H1 (cell line): ENCODE measurements at regions not wholly inside any gene's neighbourhood (a gene's known extent, or its start where the extent isn't known, plus 50 kb on each side); places are given as distances from the start of the nearest gene placed in this dataset.
A peak's percentile ranks its signal among the peaks of the same experiment; 100 is the strongest.

Experiments used
- CTCF ChIA-PET: fragments of 300-600 bp; sonication (Branson Sonifier 250); formaldehyde crosslinking; loops from one replicate; lab custom pipeline; 2021; ENCODE audit not compliant: partially characterized antibody; lab: Charles Lee
- POLR2A ChIA-PET: fragments of 300-600 bp; sonication (Branson Sonifier 250); formaldehyde crosslinking; loops from one replicate; lab custom pipeline; 2021; ENCODE audit warnings: inconsistent platforms; ENCODE audit not compliant: partially characterized antibody; lab: Charles Lee
- DNase-seq, 2 experiments: peaks; one replicate each; pipeline versions ENCODE4 v3.0.0 to v3.0.0-alpha.2; 2010 to 2022; ENCODE audit warnings: low spot score in 2 of 2, low read depth in 1 of 2, mixed read lengths in 1 of 2
- FAIRE-seq: peaks from 2 replicates; lab custom pipeline; 2011; peaks lifted over from hg19 to GRCh38; lab: Jason Lieb, UNC
- H2AFZ ChIP-seq: 2 replicates; pipeline ENCODE4 v1.8.1; 2012; ENCODE audit warnings: low read length, inconsistent platforms
- H2AK5ac ChIP-seq: 2 replicates; pipeline ENCODE4 v1.6.1; 2013; ENCODE audit warnings: low read depth, low read length
- H2BK120ac ChIP-seq: replicated peaks from 2 replicates; pipeline ENCODE3; 2013; ENCODE audit warnings: low read depth, low read length, inconsistent platforms
- H2BK12ac ChIP-seq: 2 replicates; pipeline ENCODE4 v1.6.1; 2013; ENCODE audit warnings: low read depth, low read length
- H2BK15ac ChIP-seq: 2 replicates; pipeline ENCODE4 v1.6.1; 2013; ENCODE audit warnings: low read length
- H2BK20ac ChIP-seq: 2 replicates; pipeline ENCODE4 v1.6.1; 2013; ENCODE audit warnings: low read length
- H2BK5ac ChIP-seq: 2 replicates; pipeline ENCODE4 v1.6.1; 2013; ENCODE audit warnings: low read depth, low read length
- H3K14ac ChIP-seq: 2 replicates; pipeline ENCODE4 v1.6.1; 2013; ENCODE audit warnings: inconsistent platforms; ENCODE audit not compliant: insufficient read length
- H3K18ac ChIP-seq: 2 replicates; pipeline ENCODE4 v1.6.1; 2013; ENCODE audit warnings: low read length; ENCODE audit errors: extremely low read depth
- H3K23ac ChIP-seq: 2 replicates; pipeline ENCODE4 v1.6.1; 2013; ENCODE audit warnings: inconsistent platforms; ENCODE audit not compliant: insufficient read length
- H3K23me2 ChIP-seq: 2 replicates; pipeline ENCODE4 v1.6.1; 2013; ENCODE audit warnings: low read depth, low read length
- H3K27ac ChIP-seq: 2 replicates; pipeline ENCODE4 v1.6.1; 2011; ENCODE audit warnings: low read depth, low read length, inconsistent platforms
- H3K27me3 ChIP-seq, 4 experiments: replicated peaks in 1 of 4; 1 replicate in 1 of 4; 2 replicates in 3 of 4; pipeline versions ENCODE4 v1.6.1 to v1.8.1; 2011 to 2013; ENCODE audit warnings: low read length in 3 of 4, mild to moderate bottlenecking in 3 of 4, inconsistent platforms in 2 of 4, mixed read lengths in 2 of 4, moderate library complexity in 1 of 4; ENCODE audit not compliant: control insufficient read depth in 3 of 4, insufficient read depth in 3 of 4; ENCODE audit errors: extremely low read depth in 1 of 4
- H3K36me3 ChIP-seq, 4 experiments: 2 replicates each; pipeline versions ENCODE4 v1.6.1 to v1.8.1; 2011 to 2013; ENCODE audit warnings: mild to moderate bottlenecking in 4 of 4, low read length in 3 of 4, moderate library complexity in 2 of 4, control low read depth in 1 of 4, inconsistent platforms in 1 of 4; ENCODE audit not compliant: insufficient read depth in 4 of 4, control insufficient read depth in 2 of 4
- H3K4ac ChIP-seq: replicated peaks from 2 replicates; pipeline ENCODE3; 2013; ENCODE audit warnings: low read length, low read depth, mixed read lengths, inconsistent platforms; ENCODE audit not compliant: insufficient read length
- H3K4me1 ChIP-seq, 4 experiments: replicated peaks in 1 of 4; 1 replicate in 1 of 4; 2 replicates in 3 of 4; pipeline versions ENCODE4 v1.6.1 to v1.8.1; 2011 to 2013; ENCODE audit warnings: low read length in 3 of 4, inconsistent platforms in 2 of 4, mixed read lengths in 1 of 4; ENCODE audit not compliant: insufficient read depth in 4 of 4, control insufficient read depth in 3 of 4
- H3K4me2 ChIP-seq, 2 experiments: 2 replicates each; pipeline versions ENCODE4 v1.6.1 to v1.8.1; 2011 to 2013; ENCODE audit warnings: low read depth in 2 of 2, low read length in 2 of 2, control low read depth in 1 of 2, inconsistent platforms in 1 of 2, mild to moderate bottlenecking in 1 of 2; ENCODE audit not compliant: insufficient read depth in 1 of 2
- H3K4me3 ChIP-seq, 4 experiments: fragments of 200-600, 300-600 bp in 1 of 4; sonication (generic), shearing (Covaris generic), sonication (Bioruptor Twin) in 1 of 4; 2 replicates each; pipeline versions ENCODE4 v1.5.1 to v1.8.1; 2011 to 2016; ENCODE audit warnings: low read length in 4 of 4, low read depth in 3 of 4, control low read depth in 2 of 4, inconsistent platforms in 2 of 4, mild to moderate bottlenecking in 2 of 4, mixed read lengths in 1 of 4, moderate library complexity in 1 of 4; ENCODE audit not compliant: insufficient read depth in 2 of 4; ENCODE audit errors: extremely low read depth in 1 of 4
- H3K56ac ChIP-seq: replicated peaks from 2 replicates; pipeline ENCODE3; 2013; ENCODE audit warnings: low read depth, mild to moderate bottlenecking, mixed read lengths, low read length, inconsistent platforms; ENCODE audit not compliant: insufficient read length
- H3K79me1 ChIP-seq: 2 replicates; pipeline ENCODE4 v1.6.1; 2013; ENCODE audit warnings: low read depth, low read length, control low read depth
- H3K79me2 ChIP-seq, 2 experiments: 2 replicates each; pipeline versions ENCODE4 v1.6.1 to v1.8.1; 2012 to 2013; ENCODE audit warnings: low read length in 2 of 2, mild to moderate bottlenecking in 2 of 2, inconsistent platforms in 1 of 2; ENCODE audit not compliant: insufficient read depth in 2 of 2, control insufficient read depth in 1 of 2
- H3K9ac ChIP-seq, 4 experiments: replicated peaks in 1 of 4; 1 replicate in 1 of 4; 2 replicates in 3 of 4; pipeline versions ENCODE4 v1.6.1 to v1.8.1; 2011 to 2013; ENCODE audit warnings: low read depth in 3 of 4, low read length in 3 of 4, control low read depth in 2 of 4, mild to moderate bottlenecking in 2 of 4, moderate library complexity in 2 of 4, inconsistent platforms in 1 of 4; ENCODE audit errors: extremely low read depth in 1 of 4
- H3K9me3 ChIP-seq, 2 experiments: 2 replicates each; pipeline versions ENCODE4 v1.6.1 to v1.8.1; 2012 to 2013; ENCODE audit warnings: mild to moderate bottlenecking in 2 of 2, moderate library complexity in 2 of 2, control low read depth in 1 of 2, inconsistent platforms in 1 of 2, low read depth in 1 of 2, low read length in 1 of 2, mixed read lengths in 1 of 2; ENCODE audit not compliant: insufficient read depth in 2 of 2
- H4K20me1 ChIP-seq, 2 experiments: replicated peaks in 1 of 2; 2 replicates each; pipeline versions ENCODE3 to v1.8.1; 2011 to 2013; ENCODE audit warnings: inconsistent platforms in 2 of 2, low read length in 2 of 2, mild to moderate bottlenecking in 1 of 2; ENCODE audit not compliant: insufficient read depth in 2 of 2, control insufficient read depth in 1 of 2
- H4K5ac ChIP-seq: 2 replicates; pipeline ENCODE4 v1.6.1; 2013; ENCODE audit warnings: low read length, low read depth, mixed read lengths, inconsistent platforms; ENCODE audit not compliant: insufficient read length
- H4K8ac ChIP-seq: 2 replicates; pipeline ENCODE4 v1.8.0; 2013; ENCODE audit warnings: mild to moderate bottlenecking, moderate library complexity, low read length, inconsistent platforms; ENCODE audit not compliant: insufficient read depth; ENCODE audit errors: extremely low read depth
- H4K91ac ChIP-seq: replicated peaks from 2 replicates; pipeline ENCODE3; 2013; ENCODE audit warnings: low read length, mixed read lengths, inconsistent platforms; ENCODE audit not compliant: insufficient read length
- CTCF ChIP-seq, 3 experiments: IDR thresholded peaks; 1 replicate in 2 of 3; 2 replicates in 1 of 3; pipeline versions ENCODE4 v1.5.1 to v1.6.1; 2011; ENCODE audit warnings: low read length in 3 of 3, mild to moderate bottlenecking in 3 of 3, inconsistent platforms in 2 of 3, low read depth in 1 of 3, moderate library complexity in 1 of 3; ENCODE audit not compliant: insufficient read depth in 1 of 3; ENCODE audit errors: control extremely low read depth in 1 of 3
- MAFK ChIP-seq: IDR thresholded peaks from 2 replicates; pipeline ENCODE4 v1.6.1; 2012; ENCODE audit warnings: low read depth, mild to moderate bottlenecking, improper control_type of control experiment, low read length
- RAD21 ChIP-seq, 2 experiments: IDR thresholded peaks in 1 of 2; conservative IDR thresholded peaks in 1 of 2; 2 replicates each; pipeline ENCODE4 v1.6.1; 2011; ENCODE audit warnings: low read depth in 2 of 2, low read length in 2 of 2, improper control_type of control experiment in 1 of 2, inconsistent platforms in 1 of 2, mild to moderate bottlenecking in 1 of 2, moderate library complexity in 1 of 2
- SIN3A ChIP-seq, 2 experiments: IDR thresholded peaks in 1 of 2; conservative IDR thresholded peaks in 1 of 2; 2 replicates each; pipeline ENCODE4 v1.6.1; 2011 to 2012; ENCODE audit warnings: low read length in 2 of 2, improper control_type of control experiment in 1 of 2, low read depth in 1 of 2, mild to moderate bottlenecking in 1 of 2
- WGBS, 2 experiments: shearing (Covaris generic) in 1 of 2; methylation state at CpG; one replicate each; pipeline versions ENCODE4 v1.1.6 to v1.1.7; 2013 to 2015; ENCODE audit warnings: low lambda C conversion rate in 2 of 2, mixed read lengths in 2 of 2, inconsistent platforms in 1 of 2, low coverage in 1 of 2, missing lambda C conversion rate in 1 of 2; ENCODE audit not compliant: insufficient replicate concordance in 2 of 2, insufficient coverage in 1 of 2, insufficient read length in 1 of 2; ENCODE audit errors: extremely low coverage in 1 of 2, missing lambda C conversion rate in 1 of 2; 5-methylcytosine and 5-hydroxymethylcytosine counted together

DNA sequence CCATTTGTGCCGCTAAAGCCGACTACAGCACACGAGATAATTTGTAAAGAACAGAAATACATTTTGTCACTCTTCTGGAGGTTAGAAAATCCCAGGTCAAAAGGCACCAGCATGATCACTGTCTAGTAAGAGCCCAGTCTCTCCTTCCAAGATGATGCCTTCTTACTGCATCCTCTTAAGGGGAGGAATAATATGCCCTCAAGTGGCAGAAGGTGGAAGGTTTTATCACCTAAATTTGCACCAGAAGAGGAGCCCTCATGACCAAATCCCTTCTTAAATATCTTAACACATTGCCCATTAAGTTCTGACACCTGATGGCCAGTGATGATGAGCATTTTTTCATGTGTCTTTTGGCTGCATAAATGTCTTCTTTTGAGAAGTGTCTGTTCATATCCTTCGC is 326.7 kb upstream of the RGS18 start:
- H3K79me2 ChIP-seq = no peaks in the 10 kb centered on the region
- no peak overlapping the region for H3K4ac ChIP-seq
- no peak overlapping the region for H2BK15ac ChIP-seq
- no peak overlapping the region for H2BK20ac ChIP-seq
- no peaks in the 10 kb centered on the region for H3K23me2 ChIP-seq
- ChIA-PET POLR2A (no interaction called here), CTCF (no interaction called here)
- H2BK12ac ChIP-seq = no peak overlapping the region
- H3K36me3 ChIP-seq = no peaks in the 10 kb centered on the region
- H4K91ac ChIP-seq = no peak overlapping the region
- DNase-seq (no peak), FAIRE-seq (peak; percentile 13)
- no peaks in the 10 kb centered on the region for H3K27me3 ChIP-seq
- H3K4me2 ChIP-seq = no peak overlapping the region
- H3K14ac ChIP-seq = no peak overlapping the region
- H2AFZ ChIP-seq = no peak overlapping the region
- H4K5ac ChIP-seq = no peak overlapping the region
- no peak overlapping the region for H4K8ac ChIP-seq
- H2AK5ac ChIP-seq = no peak overlapping the region
- no peak overlapping the region for H3K56ac ChIP-seq
- TF ChIP-seq MAFK (no peak), SIN3A (conservative IDR thresholded peaks at IDR 0.05 in 1 of 2, IDR thresholded peaks at IDR 0.05 in 1 of 2; ENCODE audit: low read depth in 1 of 2, low read length in 2 of 2) (no peak), RAD21 (IDR thresholded peaks at IDR 0.05 in 1 of 2, conservative IDR thresholded peaks at IDR 0.05 in 1 of 2; ENCODE audit: low read depth in 2 of 2, low read length in 2 of 2) (peak; percentile 67 to 76), CTCF (IDR thresholded peaks at IDR 0.05; ENCODE audit: control extremely low read depth in 1 of 3, insufficient read depth in 1 of 3, low read depth in 1 of 3, low read length in 3 of 3) (peak in 2 of 3 experiments; percentile 40 to 51; a peak in 2 of 4 replicates)
- H3K27ac ChIP-seq = no peak overlapping the region
- H2BK120ac ChIP-seq = no peak overlapping the region
- H3K9me3 ChIP-seq = no peaks in the 10 kb centered on the region
- no peak overlapping the region for H3K18ac ChIP-seq
- H3K79me1 ChIP-seq = no peaks in the 10 kb centered on the region
- no peak overlapping the region for H3K4me3 ChIP-seq
- no peak overlapping the region for H2BK5ac ChIP-seq
- no peaks in the 10 kb centered on the region for H4K20me1 ChIP-seq
- H3K4me1 ChIP-seq = no peaks in the 10 kb centered on the region
- 83% methylated on average over 4 of the region's 4 CpGs; no CpG with 5 or more reads in 1 of the 2 experiments for WGBS, 2 experiments
- no peak overlapping the region for H3K9ac ChIP-seq
- no peak overlapping the region for H3K23ac ChIP-seq
